SU-DHL-6 (cell line): ENCODE measurements at regions not wholly inside any gene's neighbourhood (a gene's known extent, or its start where the extent isn't known, plus 50 kb on each side); places are given as distances from the start of the nearest gene placed in this dataset.

Experiments
- EZH2phosphoT487 ChIP-seq: fragments of 200-600 bp; sonication (generic), shearing (Covaris generic); conservative IDR thresholded peaks from 2 replicates; pipeline ENCODE4 v1.6.1; 2018; ENCODE audit warnings: mild to moderate bottlenecking, antibody characterized with exemption, low read length, moderate library complexity, mixed read lengths
- TF ChIP-seq, protein P1 (sequence below): fragments of 200-600 bp; sonication (generic); IDR thresholded peaks from one replicate; pipeline ENCODE4 v1.5.1; 2017; ENCODE audit warnings: antibody characterized with exemption, mild to moderate bottlenecking, low read length, moderate library complexity; ENCODE audit not compliant: insufficient read depth, poor library complexity, severe bottlenecking

DNA sequence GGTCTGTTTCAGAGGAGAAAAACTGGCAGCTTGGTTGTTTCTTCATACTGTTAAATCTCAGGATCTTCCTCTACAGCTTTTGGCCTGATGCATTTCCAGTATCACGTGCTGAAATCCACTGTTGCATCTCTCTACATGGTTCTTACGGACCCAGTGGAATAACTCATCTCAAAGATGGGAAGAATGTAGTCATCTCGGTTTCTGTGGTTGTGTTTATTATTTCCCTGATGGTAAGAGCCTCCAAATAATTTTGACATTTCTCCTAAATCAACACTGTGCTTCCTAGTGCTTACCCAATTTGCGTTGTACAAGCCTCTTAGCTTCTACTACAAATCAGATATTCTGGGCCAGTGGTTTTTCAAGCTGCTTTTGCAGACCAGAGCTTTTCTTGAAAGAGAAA is 812.8 kb downstream of the C12orf50 start:
- TF ChIP-seq, protein P1, sequence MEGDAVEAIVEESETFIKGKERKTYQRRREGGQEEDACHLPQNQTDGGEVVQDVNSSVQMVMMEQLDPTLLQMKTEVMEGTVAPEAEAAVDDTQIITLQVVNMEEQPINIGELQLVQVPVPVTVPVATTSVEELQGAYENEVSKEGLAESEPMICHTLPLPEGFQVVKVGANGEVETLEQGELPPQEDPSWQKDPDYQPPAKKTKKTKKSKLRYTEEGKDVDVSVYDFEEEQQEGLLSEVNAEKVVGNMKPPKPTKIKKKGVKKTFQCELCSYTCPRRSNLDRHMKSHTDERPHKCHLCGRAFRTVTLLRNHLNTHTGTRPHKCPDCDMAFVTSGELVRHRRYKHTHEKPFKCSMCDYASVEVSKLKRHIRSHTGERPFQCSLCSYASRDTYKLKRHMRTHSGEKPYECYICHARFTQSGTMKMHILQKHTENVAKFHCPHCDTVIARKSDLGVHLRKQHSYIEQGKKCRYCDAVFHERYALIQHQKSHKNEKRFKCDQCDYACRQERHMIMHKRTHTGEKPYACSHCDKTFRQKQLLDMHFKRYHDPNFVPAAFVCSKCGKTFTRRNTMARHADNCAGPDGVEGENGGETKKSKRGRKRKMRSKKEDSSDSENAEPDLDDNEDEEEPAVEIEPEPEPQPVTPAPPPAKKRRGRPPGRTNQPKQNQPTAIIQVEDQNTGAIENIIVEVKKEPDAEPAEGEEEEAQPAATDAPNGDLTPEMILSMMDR = no peak
- no peak for TF ChIP-seq EZH2phosphoT487
